IMR-90 (cell line): ENCODE measurements at regions not wholly inside any gene's neighbourhood (a gene's known extent, or its start where the extent isn't known, plus 50 kb on each side); places are given as distances from the start of the nearest gene placed in this dataset.

ENCODE experiments used
- ATAC-seq: fragments of 200-7000 bp; cut with Tn5 transposase; 2 replicates; pipeline ENCODE4 v1.9.1; 2020; ENCODE audit warnings: low read depth, mild to moderate bottlenecking, moderate library complexity
- BruUV-seq: library from RNA; stranded (reverse); fragments of 400-500 nt; replicated peaks from 2 replicates; lab custom pipeline; 2021; lab: Mats Ljungman, UMichigan
- CTCF ChIA-PET: fragments of 300-600 bp; formaldehyde crosslinking; extraction: SDS; loops from one replicate; lab custom pipeline; 2021; ENCODE audit warnings: antibody characterized with exemption; lab: Yijun Ruan, JAX
- POLR2A ChIA-PET: fragments of 300-600 bp; sonication (Branson Sonifier 250); formaldehyde crosslinking; loops from one replicate; lab custom pipeline; 2022; ENCODE audit warnings: antibody characterized with exemption; ENCODE audit not compliant: unreplicated experiment; lab: Charles Lee
- DNase-seq: peaks from one replicate; pipeline ENCODE4 v3.0.0; 2013
- H2AFZ ChIP-seq: replicated peaks from 2 replicates; pipeline ENCODE3; 2013; ENCODE audit warnings: low read length, mild to moderate bottlenecking; ENCODE audit not compliant: poor library complexity
- H2AK5ac ChIP-seq: 2 replicates; pipeline ENCODE4 v1.6.1; 2013; ENCODE audit warnings: low read depth, low read length, inconsistent platforms
- H2AK9ac ChIP-seq: replicated peaks from 2 replicates; pipeline ENCODE3; 2013; ENCODE audit warnings: mild to moderate bottlenecking, low read depth, low read length, moderate library complexity; ENCODE audit not compliant: poor library complexity
- H2BK120ac ChIP-seq: 2 replicates; pipeline ENCODE4 v1.6.1; 2013; ENCODE audit warnings: low read depth, low read length, inconsistent platforms
- H2BK15ac ChIP-seq: 3 replicates; pipeline ENCODE4 v1.6.1; 2013; ENCODE audit warnings: low read depth, low read length, inconsistent platforms
- H2BK20ac ChIP-seq: 2 replicates; pipeline ENCODE4 v1.6.1; 2013; ENCODE audit warnings: low read depth, mild to moderate bottlenecking, inconsistent platforms, low read length, moderate library complexity
- H2BK5ac ChIP-seq: 2 replicates; pipeline ENCODE4 v1.6.1; 2013; ENCODE audit warnings: mild to moderate bottlenecking, low read depth, low read length, inconsistent platforms; ENCODE audit not compliant: poor library complexity, severe bottlenecking
- H3K14ac ChIP-seq: replicated peaks from 2 replicates; pipeline ENCODE4 v1.6.1; 2013; ENCODE audit warnings: low read depth, low read length, inconsistent platforms
- H3K18ac ChIP-seq: 2 replicates; pipeline ENCODE4 v1.6.1; 2013; ENCODE audit warnings: low read depth, low read length, control low read depth
- H3K23ac ChIP-seq: 2 replicates; pipeline ENCODE4 v1.6.1; 2013; ENCODE audit warnings: low read depth, low read length, inconsistent platforms
- H3K27ac ChIP-seq: 2 replicates; pipeline ENCODE4 v1.5.1; 2013; ENCODE audit warnings: mild to moderate bottlenecking, control low read depth, low read length; ENCODE audit not compliant: insufficient read depth
- H3K27me3 ChIP-seq: 2 replicates; pipeline ENCODE4 v1.6.1; 2013; ENCODE audit warnings: low read length; ENCODE audit not compliant: control insufficient read depth, insufficient read depth
- H3K36me3 ChIP-seq: 2 replicates; pipeline ENCODE4 v1.6.1; 2013; ENCODE audit warnings: low read length, mixed read lengths; ENCODE audit not compliant: control insufficient read depth, insufficient read depth
- H3K4ac ChIP-seq: 2 replicates; pipeline ENCODE4 v1.6.1; 2013; ENCODE audit warnings: low read depth, low read length, inconsistent platforms
- H3K4me1 ChIP-seq: 2 replicates; pipeline ENCODE4 v1.6.1; 2013; ENCODE audit warnings: low read length, mixed read lengths; ENCODE audit not compliant: control insufficient read depth, insufficient read depth
- H3K4me2 ChIP-seq: 2 replicates; pipeline ENCODE4 v1.6.1; 2013; ENCODE audit warnings: low read depth, mild to moderate bottlenecking, control low read depth, low read length, moderate library complexity
- H3K4me3 ChIP-seq: 2 replicates; pipeline ENCODE4 v1.5.1; 2013; ENCODE audit warnings: low read depth, mild to moderate bottlenecking, control low read depth, low read length, moderate library complexity; ENCODE audit not compliant: insufficient read depth
- H3K56ac ChIP-seq: 2 replicates; pipeline ENCODE4 v1.6.1; 2013; ENCODE audit warnings: low read length, inconsistent platforms; ENCODE audit not compliant: insufficient read depth; ENCODE audit errors: extremely low read depth
- H3K79me1 ChIP-seq, 2 experiments: 2 replicates each; pipeline ENCODE4 v1.6.1; 2013; ENCODE audit warnings: low read length in 2 of 2, inconsistent platforms in 1 of 2, low read depth in 1 of 2
- H3K9ac ChIP-seq: 2 replicates; pipeline ENCODE4 v1.6.1; 2013; ENCODE audit warnings: low read depth, low read length, control low read depth
- H3K9me1 ChIP-seq: 2 replicates; pipeline ENCODE4 v1.6.1; 2013; ENCODE audit warnings: low read length, inconsistent platforms; ENCODE audit not compliant: insufficient read depth
- H3K9me3 ChIP-seq: 2 replicates; pipeline ENCODE4 v1.6.1; 2013; ENCODE audit warnings: low read length; ENCODE audit not compliant: control insufficient read depth, insufficient read depth
- H4K20me1 ChIP-seq: 2 replicates; pipeline ENCODE4 v1.6.1; 2013; ENCODE audit warnings: low read length, inconsistent platforms; ENCODE audit not compliant: insufficient read depth
- H4K5ac ChIP-seq: 2 replicates; pipeline ENCODE4 v1.6.1; 2013; ENCODE audit warnings: mild to moderate bottlenecking, low read depth, low read length, control low read depth
- H4K8ac ChIP-seq, 2 experiments: 2 replicates each; pipeline ENCODE4 v1.6.1; 2013; ENCODE audit warnings: low read depth in 2 of 2, low read length in 2 of 2, control low read depth in 1 of 2, inconsistent platforms in 1 of 2
- H4K91ac ChIP-seq: 2 replicates; pipeline ENCODE4 v1.6.1; 2013; ENCODE audit warnings: low read depth, low read length, inconsistent platforms; ENCODE audit not compliant: insufficient read depth
- BHLHE40 ChIP-seq: fragments of 150-350 bp; IDR thresholded peaks from 2 replicates; pipeline ENCODE4 v1.6.1; 2016; ENCODE audit warnings: mild to moderate bottlenecking, low read depth, low read length
- CEBPB ChIP-seq: IDR thresholded peaks from 2 replicates; pipeline ENCODE4 v1.6.1; 2012; ENCODE audit warnings: low read depth, low read length, improper control_type of control experiment
- CHD1 ChIP-seq: IDR thresholded peaks from 2 replicates; pipeline ENCODE4 v1.6.1; 2012; ENCODE audit warnings: low read depth, low read length, improper control_type of control experiment
- FOS ChIP-seq: fragments of 150-350 bp; IDR thresholded peaks from 2 replicates; pipeline ENCODE4 v1.6.1; 2016; ENCODE audit warnings: low read depth, low read length
- MAFK ChIP-seq: IDR thresholded peaks from 2 replicates; pipeline ENCODE4 v1.6.1; 2012; ENCODE audit warnings: low read depth, low read length, improper control_type of control experiment
- MAZ ChIP-seq: IDR thresholded peaks from 2 replicates; pipeline ENCODE4 v1.6.1; 2012; ENCODE audit warnings: low read depth, mild to moderate bottlenecking, low read length, improper control_type of control experiment, moderate library complexity, borderline replicate concordance
- MXI1 ChIP-seq: IDR thresholded peaks from 2 replicates; pipeline ENCODE4 v1.6.1; 2012; ENCODE audit warnings: low read depth, mild to moderate bottlenecking, low read length, moderate library complexity, borderline replicate concordance
- NFE2L2 ChIP-seq: fragments of 150-350 bp; IDR thresholded peaks from 2 replicates; pipeline ENCODE4 v1.6.1; 2016; ENCODE audit warnings: low read depth, mild to moderate bottlenecking, low read length
- POLR2A ChIP-seq: IDR thresholded peaks from 2 replicates; pipeline ENCODE4 v1.6.1; 2012; ENCODE audit warnings: mild to moderate bottlenecking, low read depth, low read length
- RAD21 ChIP-seq: IDR thresholded peaks from 2 replicates; pipeline ENCODE4 v1.6.1; 2012; ENCODE audit warnings: low read length, improper control_type of control experiment
- RCOR1 ChIP-seq: IDR thresholded peaks from 2 replicates; pipeline ENCODE4 v1.6.1; 2012; ENCODE audit warnings: mild to moderate bottlenecking, low read length, improper control_type of control experiment; ENCODE audit not compliant: insufficient replicate concordance
- RFX5 ChIP-seq: IDR thresholded peaks from 2 replicates; pipeline ENCODE4 v1.8.0; 2012; ENCODE audit warnings: low read depth, mild to moderate bottlenecking, low read length, moderate library complexity
- SMC3 ChIP-seq: fragments of 150-350 bp; IDR thresholded peaks from 2 replicates; pipeline ENCODE4 v1.6.1; 2016; ENCODE audit warnings: low read depth, mild to moderate bottlenecking, antibody characterized with exemption, low read length, moderate library complexity
- WGBS, 2 experiments: methylation state at CpG; one replicate each; pipeline versions ENCODE4 v1.1.5 to v1.1.7; 2013; ENCODE audit warnings: missing lambda C conversion rate in 2 of 2; ENCODE audit not compliant: insufficient read length in 1 of 2; ENCODE audit errors: extremely low coverage in 2 of 2; 5-methylcytosine and 5-hydroxymethylcytosine counted together
- dilution Hi-C: fragments of 300-500 bp; cut with HindIII; formaldehyde crosslinking; loops from one replicate; pipeline ENCODE4 v1.14.3; 2018; ENCODE audit warnings: low sequenced_read_pairs; ENCODE audit not compliant: unreplicated experiment
- in situ Hi-C: fragments of 300-500 bp; cut with MboI; formaldehyde crosslinking; loops from 3 replicates; pipeline ENCODE4 v1.14.3; 2019; ENCODE audit warnings: low sequenced_read_pairs, inconsistent platforms, mixed read lengths
- intact Hi-C: fragments of 100-400 bp; cut with micrococcal nuclease; formaldehyde crosslinking; loops from 2 replicates; pipeline ENCODE4 v1.10.0; 2022
- TF ChIP-seq, protein P1 (sequence below): fragments of 150-350 bp; IDR thresholded peaks from 2 replicates; pipeline ENCODE4 v1.6.1; 2017; ENCODE audit warnings: mild to moderate bottlenecking, antibody characterized with exemption, low read length, low read depth
- TF ChIP-seq, protein P2 (sequence below): fragments of 150-350 bp; IDR thresholded peaks from 2 replicates; pipeline ENCODE4 v1.6.1; 2016; ENCODE audit warnings: low read depth, mild to moderate bottlenecking, low read length, moderate library complexity, borderline replicate concordance
- TF ChIP-seq, protein P3 (sequence below): conservative IDR thresholded peaks from 2 replicates; pipeline ENCODE4 v1.5.1; 2012; ENCODE audit warnings: mild to moderate bottlenecking, low read depth, low read length, improper control_type of control experiment

DNA sequence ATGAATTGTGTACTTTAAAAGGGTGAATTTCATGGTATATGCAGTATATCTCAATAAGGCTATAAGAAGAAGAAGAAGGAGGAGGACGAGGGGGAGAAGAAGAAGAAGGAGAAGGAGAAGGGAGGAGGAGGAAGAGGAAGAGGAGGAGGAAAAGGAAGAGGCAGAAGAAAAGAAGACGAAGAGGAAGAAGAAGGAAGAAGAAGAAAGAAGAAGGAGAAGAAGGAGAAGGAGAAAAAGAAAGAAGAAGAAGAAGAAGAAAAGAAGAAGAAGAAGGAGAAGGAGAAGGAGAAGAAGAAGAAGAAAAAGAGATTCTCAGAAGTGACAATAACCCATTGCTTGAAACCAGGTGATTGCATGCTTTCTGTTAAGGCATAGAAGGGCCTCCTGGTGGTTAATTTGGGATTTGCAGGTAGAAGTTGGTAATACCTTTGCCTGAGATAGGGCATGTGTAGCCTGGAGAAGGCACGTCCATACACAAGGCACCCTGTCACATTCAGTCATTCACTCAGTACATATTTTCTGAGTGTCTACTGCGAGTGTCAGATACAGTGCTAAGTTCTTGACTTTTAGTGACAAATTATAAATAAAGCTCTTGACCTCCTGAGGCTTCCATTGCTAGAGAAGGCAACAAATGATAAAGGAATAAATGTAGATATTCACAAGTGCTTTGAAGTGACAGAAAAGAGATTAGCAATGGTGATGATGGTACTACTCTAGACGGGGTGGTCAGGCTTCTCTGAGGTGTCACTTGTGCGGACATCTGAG is 231.3 kb downstream of the NPR3 start:
- Histone ChIP-seq H2AK5ac (no peak overlapping the region), H3K27me3 (no peaks in the 10 kb centered on the region), H3K56ac (no peak overlapping the region), H3K4me2 (no peak overlapping the region), H3K27ac (no peak overlapping the region), H3K4me3 (no peak overlapping the region), H4K8ac (no peak overlapping the region), H3K14ac (no peak overlapping the region), H2AK9ac (no peak overlapping the region), H3K18ac (no peak overlapping the region), H3K9me1 (no peaks in the 10 kb centered on the region), H2BK120ac (no peak overlapping the region), H3K9ac (no peak overlapping the region), H3K4ac (no peak overlapping the region), H4K20me1 (no peaks in the 10 kb centered on the region), H3K23ac (no peak overlapping the region), H4K91ac (no peak overlapping the region), H2AFZ (no peak overlapping the region), H2BK20ac (no peak overlapping the region), H2BK15ac (no peak overlapping the region), H3K36me3 (no peaks in the 10 kb centered on the region), H3K79me1 (no peaks in the 10 kb centered on the region), H3K9me3 (no peaks in the 10 kb centered on the region), H2BK5ac (no peak overlapping the region), H4K5ac (no peak overlapping the region), H3K4me1 (no peaks in the 10 kb centered on the region)
- peak; percentile 13 for DNase-seq
- ChIA-PET CTCF (no interaction called here), POLR2A (no interaction called here)
- BruUV-seq = no TSS peak
- intact Hi-C loops = no loop called here
- dilution Hi-C loops = no loop called here
- 83% methylated on average over 1 of the region's 6 CpGs; no CpG with 5 or more reads in 1 of the 2 experiments for WGBS, 2 experiments
- in situ Hi-C loops = no loop called here
- no peak for TF ChIP-seq NFE2L2
- no peak for TF ChIP-seq MAFK
- TF ChIP-seq RAD21 = peak; percentile 30
- TF ChIP-seq POLR2A = no peak
- no peak for TF ChIP-seq MXI1
- TF ChIP-seq, protein P1, sequence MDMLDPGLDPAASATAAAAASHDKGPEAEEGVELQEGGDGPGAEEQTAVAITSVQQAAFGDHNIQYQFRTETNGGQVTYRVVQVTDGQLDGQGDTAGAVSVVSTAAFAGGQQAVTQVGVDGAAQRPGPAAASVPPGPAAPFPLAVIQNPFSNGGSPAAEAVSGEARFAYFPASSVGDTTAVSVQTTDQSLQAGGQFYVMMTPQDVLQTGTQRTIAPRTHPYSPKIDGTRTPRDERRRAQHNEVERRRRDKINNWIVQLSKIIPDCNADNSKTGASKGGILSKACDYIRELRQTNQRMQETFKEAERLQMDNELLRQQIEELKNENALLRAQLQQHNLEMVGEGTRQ = no peak
- no peak for TF ChIP-seq MAZ
- no peak for TF ChIP-seq CEBPB
- TF ChIP-seq, protein P2, sequence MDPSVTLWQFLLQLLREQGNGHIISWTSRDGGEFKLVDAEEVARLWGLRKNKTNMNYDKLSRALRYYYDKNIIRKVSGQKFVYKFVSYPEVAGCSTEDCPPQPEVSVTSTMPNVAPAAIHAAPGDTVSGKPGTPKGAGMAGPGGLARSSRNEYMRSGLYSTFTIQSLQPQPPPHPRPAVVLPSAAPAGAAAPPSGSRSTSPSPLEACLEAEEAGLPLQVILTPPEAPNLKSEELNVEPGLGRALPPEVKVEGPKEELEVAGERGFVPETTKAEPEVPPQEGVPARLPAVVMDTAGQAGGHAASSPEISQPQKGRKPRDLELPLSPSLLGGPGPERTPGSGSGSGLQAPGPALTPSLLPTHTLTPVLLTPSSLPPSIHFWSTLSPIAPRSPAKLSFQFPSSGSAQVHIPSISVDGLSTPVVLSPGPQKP = no peak
- TF ChIP-seq SMC3 = peak; percentile 23; the same call in 1 of the 2 replicates
- TF ChIP-seq, protein P3, sequence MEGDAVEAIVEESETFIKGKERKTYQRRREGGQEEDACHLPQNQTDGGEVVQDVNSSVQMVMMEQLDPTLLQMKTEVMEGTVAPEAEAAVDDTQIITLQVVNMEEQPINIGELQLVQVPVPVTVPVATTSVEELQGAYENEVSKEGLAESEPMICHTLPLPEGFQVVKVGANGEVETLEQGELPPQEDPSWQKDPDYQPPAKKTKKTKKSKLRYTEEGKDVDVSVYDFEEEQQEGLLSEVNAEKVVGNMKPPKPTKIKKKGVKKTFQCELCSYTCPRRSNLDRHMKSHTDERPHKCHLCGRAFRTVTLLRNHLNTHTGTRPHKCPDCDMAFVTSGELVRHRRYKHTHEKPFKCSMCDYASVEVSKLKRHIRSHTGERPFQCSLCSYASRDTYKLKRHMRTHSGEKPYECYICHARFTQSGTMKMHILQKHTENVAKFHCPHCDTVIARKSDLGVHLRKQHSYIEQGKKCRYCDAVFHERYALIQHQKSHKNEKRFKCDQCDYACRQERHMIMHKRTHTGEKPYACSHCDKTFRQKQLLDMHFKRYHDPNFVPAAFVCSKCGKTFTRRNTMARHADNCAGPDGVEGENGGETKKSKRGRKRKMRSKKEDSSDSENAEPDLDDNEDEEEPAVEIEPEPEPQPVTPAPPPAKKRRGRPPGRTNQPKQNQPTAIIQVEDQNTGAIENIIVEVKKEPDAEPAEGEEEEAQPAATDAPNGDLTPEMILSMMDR = peak; percentile 21; the same call in 1 of the 2 replicates
- no peak for TF ChIP-seq RCOR1
- TF ChIP-seq RFX5 = no peak
- no peak for TF ChIP-seq FOS
- no peak for TF ChIP-seq BHLHE40
- TF ChIP-seq CHD1 = no peak
- ATAC-seq = no peak
